H1 (cell line): ENCODE measurements at regions not wholly inside any gene's neighbourhood (a gene's known extent, or its start where the extent isn't known, plus 50 kb on each side); places are given as distances from the start of the nearest gene placed in this dataset.

Experiments used
- CTCF ChIA-PET: fragments of 300-600 bp; sonication (Branson Sonifier 250); formaldehyde crosslinking; loops from one replicate; lab custom pipeline; 2021; ENCODE audit not compliant: partially characterized antibody; lab: Charles Lee
- POLR2A ChIA-PET: fragments of 300-600 bp; sonication (Branson Sonifier 250); formaldehyde crosslinking; loops from one replicate; lab custom pipeline; 2021; ENCODE audit warnings: inconsistent platforms; ENCODE audit not compliant: partially characterized antibody; lab: Charles Lee
- DNase-seq, 2 experiments: peaks; one replicate each; pipeline versions ENCODE4 v3.0.0 to v3.0.0-alpha.2; 2010 to 2022; ENCODE audit warnings: low spot score in 2 of 2, low read depth in 1 of 2, mixed read lengths in 1 of 2
- FAIRE-seq: peaks from 2 replicates; lab custom pipeline; 2011; peaks lifted over from hg19 to GRCh38; lab: Jason Lieb, UNC
- H2AFZ ChIP-seq: 2 replicates; pipeline ENCODE4 v1.8.1; 2012; ENCODE audit warnings: low read length, inconsistent platforms
- H2AK5ac ChIP-seq: 2 replicates; pipeline ENCODE4 v1.6.1; 2013; ENCODE audit warnings: low read depth, low read length
- H2BK120ac ChIP-seq: replicated peaks from 2 replicates; pipeline ENCODE3; 2013; ENCODE audit warnings: low read depth, low read length, inconsistent platforms
- H2BK12ac ChIP-seq: 2 replicates; pipeline ENCODE4 v1.6.1; 2013; ENCODE audit warnings: low read depth, low read length
- H2BK15ac ChIP-seq: 2 replicates; pipeline ENCODE4 v1.6.1; 2013; ENCODE audit warnings: low read length
- H2BK20ac ChIP-seq: 2 replicates; pipeline ENCODE4 v1.6.1; 2013; ENCODE audit warnings: low read length
- H2BK5ac ChIP-seq: 2 replicates; pipeline ENCODE4 v1.6.1; 2013; ENCODE audit warnings: low read depth, low read length
- H3K14ac ChIP-seq: 2 replicates; pipeline ENCODE4 v1.6.1; 2013; ENCODE audit warnings: inconsistent platforms; ENCODE audit not compliant: insufficient read length
- H3K18ac ChIP-seq: 2 replicates; pipeline ENCODE4 v1.6.1; 2013; ENCODE audit warnings: low read length; ENCODE audit errors: extremely low read depth
- H3K23ac ChIP-seq: 2 replicates; pipeline ENCODE4 v1.6.1; 2013; ENCODE audit warnings: inconsistent platforms; ENCODE audit not compliant: insufficient read length
- H3K23me2 ChIP-seq: 2 replicates; pipeline ENCODE4 v1.6.1; 2013; ENCODE audit warnings: low read depth, low read length
- H3K27ac ChIP-seq: 2 replicates; pipeline ENCODE4 v1.6.1; 2011; ENCODE audit warnings: low read depth, low read length, inconsistent platforms
- H3K27me3 ChIP-seq, 4 experiments: replicated peaks in 1 of 4; 1 replicate in 1 of 4; 2 replicates in 3 of 4; pipeline versions ENCODE4 v1.6.1 to v1.8.1; 2011 to 2013; ENCODE audit warnings: low read length in 3 of 4, mild to moderate bottlenecking in 3 of 4, inconsistent platforms in 2 of 4, mixed read lengths in 2 of 4, moderate library complexity in 1 of 4; ENCODE audit not compliant: control insufficient read depth in 3 of 4, insufficient read depth in 3 of 4; ENCODE audit errors: extremely low read depth in 1 of 4
- H3K36me3 ChIP-seq, 4 experiments: 2 replicates each; pipeline versions ENCODE4 v1.6.1 to v1.8.1; 2011 to 2013; ENCODE audit warnings: mild to moderate bottlenecking in 4 of 4, low read length in 3 of 4, moderate library complexity in 2 of 4, control low read depth in 1 of 4, inconsistent platforms in 1 of 4; ENCODE audit not compliant: insufficient read depth in 4 of 4, control insufficient read depth in 2 of 4
- H3K4ac ChIP-seq: replicated peaks from 2 replicates; pipeline ENCODE3; 2013; ENCODE audit warnings: low read length, low read depth, mixed read lengths, inconsistent platforms; ENCODE audit not compliant: insufficient read length
- H3K4me1 ChIP-seq, 4 experiments: replicated peaks in 1 of 4; 1 replicate in 1 of 4; 2 replicates in 3 of 4; pipeline versions ENCODE4 v1.6.1 to v1.8.1; 2011 to 2013; ENCODE audit warnings: low read length in 3 of 4, inconsistent platforms in 2 of 4, mixed read lengths in 1 of 4; ENCODE audit not compliant: insufficient read depth in 4 of 4, control insufficient read depth in 3 of 4
- H3K4me2 ChIP-seq, 2 experiments: 2 replicates each; pipeline versions ENCODE4 v1.6.1 to v1.8.1; 2011 to 2013; ENCODE audit warnings: low read depth in 2 of 2, low read length in 2 of 2, control low read depth in 1 of 2, inconsistent platforms in 1 of 2, mild to moderate bottlenecking in 1 of 2; ENCODE audit not compliant: insufficient read depth in 1 of 2
- H3K4me3 ChIP-seq, 4 experiments: fragments of 200-600, 300-600 bp in 1 of 4; sonication (generic), shearing (Covaris generic), sonication (Bioruptor Twin) in 1 of 4; 2 replicates each; pipeline versions ENCODE4 v1.5.1 to v1.8.1; 2011 to 2016; ENCODE audit warnings: low read length in 4 of 4, low read depth in 3 of 4, control low read depth in 2 of 4, inconsistent platforms in 2 of 4, mild to moderate bottlenecking in 2 of 4, mixed read lengths in 1 of 4, moderate library complexity in 1 of 4; ENCODE audit not compliant: insufficient read depth in 2 of 4; ENCODE audit errors: extremely low read depth in 1 of 4
- H3K56ac ChIP-seq: replicated peaks from 2 replicates; pipeline ENCODE3; 2013; ENCODE audit warnings: low read depth, mild to moderate bottlenecking, mixed read lengths, low read length, inconsistent platforms; ENCODE audit not compliant: insufficient read length
- H3K79me1 ChIP-seq: 2 replicates; pipeline ENCODE4 v1.6.1; 2013; ENCODE audit warnings: low read depth, low read length, control low read depth
- H3K79me2 ChIP-seq, 2 experiments: 2 replicates each; pipeline versions ENCODE4 v1.6.1 to v1.8.1; 2012 to 2013; ENCODE audit warnings: low read length in 2 of 2, mild to moderate bottlenecking in 2 of 2, inconsistent platforms in 1 of 2; ENCODE audit not compliant: insufficient read depth in 2 of 2, control insufficient read depth in 1 of 2
- H3K9ac ChIP-seq, 4 experiments: replicated peaks in 1 of 4; 1 replicate in 1 of 4; 2 replicates in 3 of 4; pipeline versions ENCODE4 v1.6.1 to v1.8.1; 2011 to 2013; ENCODE audit warnings: low read depth in 3 of 4, low read length in 3 of 4, control low read depth in 2 of 4, mild to moderate bottlenecking in 2 of 4, moderate library complexity in 2 of 4, inconsistent platforms in 1 of 4; ENCODE audit errors: extremely low read depth in 1 of 4
- H3K9me3 ChIP-seq, 2 experiments: 2 replicates each; pipeline versions ENCODE4 v1.6.1 to v1.8.1; 2012 to 2013; ENCODE audit warnings: mild to moderate bottlenecking in 2 of 2, moderate library complexity in 2 of 2, control low read depth in 1 of 2, inconsistent platforms in 1 of 2, low read depth in 1 of 2, low read length in 1 of 2, mixed read lengths in 1 of 2; ENCODE audit not compliant: insufficient read depth in 2 of 2
- H4K20me1 ChIP-seq, 2 experiments: replicated peaks in 1 of 2; 2 replicates each; pipeline versions ENCODE3 to v1.8.1; 2011 to 2013; ENCODE audit warnings: inconsistent platforms in 2 of 2, low read length in 2 of 2, mild to moderate bottlenecking in 1 of 2; ENCODE audit not compliant: insufficient read depth in 2 of 2, control insufficient read depth in 1 of 2
- H4K5ac ChIP-seq: 2 replicates; pipeline ENCODE4 v1.6.1; 2013; ENCODE audit warnings: low read length, low read depth, mixed read lengths, inconsistent platforms; ENCODE audit not compliant: insufficient read length
- H4K8ac ChIP-seq: 2 replicates; pipeline ENCODE4 v1.8.0; 2013; ENCODE audit warnings: mild to moderate bottlenecking, moderate library complexity, low read length, inconsistent platforms; ENCODE audit not compliant: insufficient read depth; ENCODE audit errors: extremely low read depth
- H4K91ac ChIP-seq: replicated peaks from 2 replicates; pipeline ENCODE3; 2013; ENCODE audit warnings: low read length, mixed read lengths, inconsistent platforms; ENCODE audit not compliant: insufficient read length
- EP300 ChIP-seq, 2 experiments: IDR thresholded peaks; 1 replicate in 1 of 2; 2 replicates in 1 of 2; pipeline ENCODE4 v1.6.1; 2011 to 2012; ENCODE audit warnings: low read depth in 2 of 2, low read length in 2 of 2, mild to moderate bottlenecking in 2 of 2, borderline replicate concordance in 1 of 2, inconsistent platforms in 1 of 2, moderate library complexity in 1 of 2
- FOSL1 ChIP-seq: IDR thresholded peaks from 2 replicates; pipeline ENCODE4 v1.6.1; 2011; ENCODE audit warnings: mild to moderate bottlenecking, low read depth, low read length, moderate library complexity; ENCODE audit not compliant: insufficient read depth
- HDAC2 ChIP-seq, 2 experiments: fragments of 300-600 bp in 1 of 2; sonication (generic) in 1 of 2; IDR thresholded peaks; 2 replicates each; pipeline ENCODE4 v1.6.1; 2011 to 2012; ENCODE audit warnings: low read depth in 2 of 2, low read length in 2 of 2, mild to moderate bottlenecking in 2 of 2, moderate library complexity in 2 of 2, borderline replicate concordance in 1 of 2, inconsistent platforms in 1 of 2
- HDAC6 ChIP-seq: IDR thresholded peaks from one replicate; pipeline ENCODE4 v1.7.1; 2012; ENCODE audit warnings: low read depth, mild to moderate bottlenecking, inconsistent platforms, low read length, moderate library complexity
- KDM4A ChIP-seq: IDR thresholded peaks from one replicate; pipeline ENCODE4 v1.7.1; 2012; ENCODE audit warnings: low read depth, mild to moderate bottlenecking, moderate library complexity, low read length, inconsistent platforms; ENCODE audit not compliant: severe bottlenecking
- SAP30 ChIP-seq: fragments of 300-600 bp; sonication (generic); IDR thresholded peaks from 2 replicates; pipeline ENCODE4 v1.7.1; 2012; ENCODE audit warnings: low read length, moderate library complexity, mild to moderate bottlenecking, inconsistent platforms; ENCODE audit not compliant: insufficient read depth, insufficient replicate concordance
- SIN3A ChIP-seq, 2 experiments: IDR thresholded peaks in 1 of 2; conservative IDR thresholded peaks in 1 of 2; 2 replicates each; pipeline ENCODE4 v1.6.1; 2011 to 2012; ENCODE audit warnings: low read length in 2 of 2, improper control_type of control experiment in 1 of 2, low read depth in 1 of 2, mild to moderate bottlenecking in 1 of 2
- SRF ChIP-seq: IDR thresholded peaks from 2 replicates; pipeline ENCODE4 v1.6.1; 2011; ENCODE audit warnings: mild to moderate bottlenecking, low read depth, low read length, moderate library complexity
- TAF7 ChIP-seq: optimal IDR thresholded peaks from 2 replicates; pipeline ENCODE3; 2011; ENCODE audit warnings: low read depth, mild to moderate bottlenecking, inconsistent platforms, low read length, moderate library complexity, borderline replicate concordance
- WGBS, 2 experiments: shearing (Covaris generic) in 1 of 2; methylation state at CpG; one replicate each; pipeline versions ENCODE4 v1.1.6 to v1.1.7; 2013 to 2015; ENCODE audit warnings: low lambda C conversion rate in 2 of 2, mixed read lengths in 2 of 2, inconsistent platforms in 1 of 2, low coverage in 1 of 2, missing lambda C conversion rate in 1 of 2; ENCODE audit not compliant: insufficient replicate concordance in 2 of 2, insufficient coverage in 1 of 2, insufficient read length in 1 of 2; ENCODE audit errors: extremely low coverage in 1 of 2, missing lambda C conversion rate in 1 of 2; 5-methylcytosine and 5-hydroxymethylcytosine counted together
- TF ChIP-seq, protein P1 (sequence below): IDR thresholded peaks from 2 replicates; pipeline ENCODE4 v1.6.1; 2012; ENCODE audit warnings: low read length, inconsistent platforms

DNA sequence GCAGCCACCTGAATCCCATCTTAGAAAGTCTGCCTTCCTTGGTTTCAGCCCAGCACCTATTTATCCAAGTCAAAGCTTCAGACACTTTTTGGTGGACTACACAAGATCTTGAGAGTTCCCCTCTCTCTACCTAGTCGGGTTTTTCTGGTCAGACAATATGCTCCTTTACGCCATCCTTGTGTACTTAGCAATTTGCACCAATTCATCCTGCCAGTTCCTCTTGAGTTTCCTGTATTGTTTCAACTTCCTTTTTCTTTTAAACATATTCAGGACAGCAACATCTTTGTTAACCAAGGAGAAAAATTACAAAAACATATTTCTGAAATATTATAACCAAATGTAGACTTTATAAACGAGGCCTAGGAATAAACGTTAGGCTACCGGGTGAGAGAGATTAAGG, 368.2 kb upstream of the CADM1 start:
- Histone ChIP-seq H2AK5ac (no peak overlapping the region), H3K27ac (no peak overlapping the region), H3K23me2 (no peaks in the 10 kb centered on the region), H4K8ac (no peak overlapping the region), H2BK5ac (no peak overlapping the region), H3K79me1 (no peaks in the 10 kb centered on the region), H3K4me1 (peaks cover 0 to 2% (median 0%) of the 10 kb centered on the region in 4 experiments; a peak in 1 of 7 replicates), H3K23ac (no peak overlapping the region), H3K27me3 (no peaks in the 10 kb centered on the region), H2AFZ (no peak overlapping the region), H2BK15ac (no peak overlapping the region), H2BK20ac (no peak overlapping the region), H3K79me2 (no peaks in the 10 kb centered on the region), H2BK120ac (no peak overlapping the region), H4K20me1 (peaks cover 0 to 4% of the 10 kb centered on the region in 2 experiments), H4K91ac (no peak overlapping the region), H3K56ac (no peak overlapping the region), H3K4me3 (no peak overlapping the region), H3K4ac (no peak overlapping the region), H4K5ac (no peak overlapping the region), H3K9ac (no peak overlapping the region), H3K4me2 (no peak overlapping the region), H2BK12ac (no peak overlapping the region), H3K36me3 (no peaks in the 10 kb centered on the region), H3K14ac (no peak overlapping the region), H3K18ac (no peak overlapping the region), H3K9me3 (no peaks in the 10 kb centered on the region)
- 85% methylated on average over 5 of the region's 5 CpGs; no CpG with 5 or more reads in 1 of the 2 experiments for WGBS, 2 experiments
- no peak for FAIRE-seq
- POLR2A ChIA-PET: no interaction called here
- CTCF ChIA-PET: interaction anchor here (1.2 to 1.9 kb wide), 2 partner anchors 40 to 398 kb away, joined by 3 to 5 read pairs; no protein-coding TSS in a partner anchor
- DNase-seq: no peak
- TF ChIP-seq FOSL1 (no peak), HDAC6 (no peak), EP300 (IDR thresholded peaks at IDR 0.05; ENCODE audit: borderline replicate concordance in 1 of 2, low read depth in 2 of 2, low read length in 2 of 2) (no peak), SRF (no peak), SAP30 (no peak), KDM4A (no peak), TAF7 (no peak), HDAC2 (IDR thresholded peaks at IDR 0.05; ENCODE audit: borderline replicate concordance in 1 of 2, low read depth in 2 of 2, low read length in 2 of 2) (no peak), SIN3A (conservative IDR thresholded peaks at IDR 0.05 in 1 of 2, IDR thresholded peaks at IDR 0.05 in 1 of 2; ENCODE audit: low read depth in 1 of 2, low read length in 2 of 2) (no peak)
- TF ChIP-seq, protein P1, sequence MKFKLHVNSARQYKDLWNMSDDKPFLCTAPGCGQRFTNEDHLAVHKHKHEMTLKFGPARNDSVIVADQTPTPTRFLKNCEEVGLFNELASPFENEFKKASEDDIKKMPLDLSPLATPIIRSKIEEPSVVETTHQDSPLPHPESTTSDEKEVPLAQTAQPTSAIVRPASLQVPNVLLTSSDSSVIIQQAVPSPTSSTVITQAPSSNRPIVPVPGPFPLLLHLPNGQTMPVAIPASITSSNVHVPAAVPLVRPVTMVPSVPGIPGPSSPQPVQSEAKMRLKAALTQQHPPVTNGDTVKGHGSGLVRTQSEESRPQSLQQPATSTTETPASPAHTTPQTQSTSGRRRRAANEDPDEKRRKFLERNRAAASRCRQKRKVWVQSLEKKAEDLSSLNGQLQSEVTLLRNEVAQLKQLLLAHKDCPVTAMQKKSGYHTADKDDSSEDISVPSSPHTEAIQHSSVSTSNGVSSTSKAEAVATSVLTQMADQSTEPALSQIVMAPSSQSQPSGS: no peak
